IMR-90 (cell line): ENCODE measurements at regions not wholly inside any gene's neighbourhood (a gene's known extent, or its start where the extent isn't known, plus 50 kb on each side); places are given as distances from the start of the nearest gene placed in this dataset.

Experiments used
- ATAC-seq: fragments of 200-7000 bp; cut with Tn5 transposase; 2 replicates; pipeline ENCODE4 v1.9.1; 2020; ENCODE audit warnings: low read depth, mild to moderate bottlenecking, moderate library complexity
- BruUV-seq: library from RNA; stranded (reverse); fragments of 400-500 nt; replicated peaks from 2 replicates; lab custom pipeline; 2021; lab: Mats Ljungman, UMichigan
- CTCF ChIA-PET: fragments of 300-600 bp; formaldehyde crosslinking; extraction: SDS; loops from one replicate; lab custom pipeline; 2021; ENCODE audit warnings: antibody characterized with exemption; lab: Yijun Ruan, JAX
- POLR2A ChIA-PET: fragments of 300-600 bp; sonication (Branson Sonifier 250); formaldehyde crosslinking; loops from one replicate; lab custom pipeline; 2022; ENCODE audit warnings: antibody characterized with exemption; ENCODE audit not compliant: unreplicated experiment; lab: Charles Lee
- DNase-seq: peaks from one replicate; pipeline ENCODE4 v3.0.0; 2013
- H2AFZ ChIP-seq: replicated peaks from 2 replicates; pipeline ENCODE3; 2013; ENCODE audit warnings: low read length, mild to moderate bottlenecking; ENCODE audit not compliant: poor library complexity
- H2AK5ac ChIP-seq: 2 replicates; pipeline ENCODE4 v1.6.1; 2013; ENCODE audit warnings: low read depth, low read length, inconsistent platforms
- H2AK9ac ChIP-seq: replicated peaks from 2 replicates; pipeline ENCODE3; 2013; ENCODE audit warnings: mild to moderate bottlenecking, low read depth, low read length, moderate library complexity; ENCODE audit not compliant: poor library complexity
- H2BK120ac ChIP-seq: 2 replicates; pipeline ENCODE4 v1.6.1; 2013; ENCODE audit warnings: low read depth, low read length, inconsistent platforms
- H2BK15ac ChIP-seq: 3 replicates; pipeline ENCODE4 v1.6.1; 2013; ENCODE audit warnings: low read depth, low read length, inconsistent platforms
- H2BK20ac ChIP-seq: 2 replicates; pipeline ENCODE4 v1.6.1; 2013; ENCODE audit warnings: low read depth, mild to moderate bottlenecking, inconsistent platforms, low read length, moderate library complexity
- H2BK5ac ChIP-seq: 2 replicates; pipeline ENCODE4 v1.6.1; 2013; ENCODE audit warnings: mild to moderate bottlenecking, low read depth, low read length, inconsistent platforms; ENCODE audit not compliant: poor library complexity, severe bottlenecking
- H3K14ac ChIP-seq: replicated peaks from 2 replicates; pipeline ENCODE4 v1.6.1; 2013; ENCODE audit warnings: low read depth, low read length, inconsistent platforms
- H3K18ac ChIP-seq: 2 replicates; pipeline ENCODE4 v1.6.1; 2013; ENCODE audit warnings: low read depth, low read length, control low read depth
- H3K23ac ChIP-seq: 2 replicates; pipeline ENCODE4 v1.6.1; 2013; ENCODE audit warnings: low read depth, low read length, inconsistent platforms
- H3K27ac ChIP-seq: 2 replicates; pipeline ENCODE4 v1.5.1; 2013; ENCODE audit warnings: mild to moderate bottlenecking, control low read depth, low read length; ENCODE audit not compliant: insufficient read depth
- H3K27me3 ChIP-seq: 2 replicates; pipeline ENCODE4 v1.6.1; 2013; ENCODE audit warnings: low read length; ENCODE audit not compliant: control insufficient read depth, insufficient read depth
- H3K36me3 ChIP-seq: 2 replicates; pipeline ENCODE4 v1.6.1; 2013; ENCODE audit warnings: low read length, mixed read lengths; ENCODE audit not compliant: control insufficient read depth, insufficient read depth
- H3K4ac ChIP-seq: 2 replicates; pipeline ENCODE4 v1.6.1; 2013; ENCODE audit warnings: low read depth, low read length, inconsistent platforms
- H3K4me1 ChIP-seq: 2 replicates; pipeline ENCODE4 v1.6.1; 2013; ENCODE audit warnings: low read length, mixed read lengths; ENCODE audit not compliant: control insufficient read depth, insufficient read depth
- H3K4me2 ChIP-seq: 2 replicates; pipeline ENCODE4 v1.6.1; 2013; ENCODE audit warnings: low read depth, mild to moderate bottlenecking, control low read depth, low read length, moderate library complexity
- H3K4me3 ChIP-seq: 2 replicates; pipeline ENCODE4 v1.5.1; 2013; ENCODE audit warnings: low read depth, mild to moderate bottlenecking, control low read depth, low read length, moderate library complexity; ENCODE audit not compliant: insufficient read depth
- H3K56ac ChIP-seq: 2 replicates; pipeline ENCODE4 v1.6.1; 2013; ENCODE audit warnings: low read length, inconsistent platforms; ENCODE audit not compliant: insufficient read depth; ENCODE audit errors: extremely low read depth
- H3K79me1 ChIP-seq, 2 experiments: 2 replicates each; pipeline ENCODE4 v1.6.1; 2013; ENCODE audit warnings: low read length in 2 of 2, inconsistent platforms in 1 of 2, low read depth in 1 of 2
- H3K9ac ChIP-seq: 2 replicates; pipeline ENCODE4 v1.6.1; 2013; ENCODE audit warnings: low read depth, low read length, control low read depth
- H3K9me1 ChIP-seq: 2 replicates; pipeline ENCODE4 v1.6.1; 2013; ENCODE audit warnings: low read length, inconsistent platforms; ENCODE audit not compliant: insufficient read depth
- H3K9me3 ChIP-seq: 2 replicates; pipeline ENCODE4 v1.6.1; 2013; ENCODE audit warnings: low read length; ENCODE audit not compliant: control insufficient read depth, insufficient read depth
- H4K20me1 ChIP-seq: 2 replicates; pipeline ENCODE4 v1.6.1; 2013; ENCODE audit warnings: low read length, inconsistent platforms; ENCODE audit not compliant: insufficient read depth
- H4K5ac ChIP-seq: 2 replicates; pipeline ENCODE4 v1.6.1; 2013; ENCODE audit warnings: mild to moderate bottlenecking, low read depth, low read length, control low read depth
- H4K8ac ChIP-seq, 2 experiments: 2 replicates each; pipeline ENCODE4 v1.6.1; 2013; ENCODE audit warnings: low read depth in 2 of 2, low read length in 2 of 2, control low read depth in 1 of 2, inconsistent platforms in 1 of 2
- H4K91ac ChIP-seq: 2 replicates; pipeline ENCODE4 v1.6.1; 2013; ENCODE audit warnings: low read depth, low read length, inconsistent platforms; ENCODE audit not compliant: insufficient read depth
- CEBPB ChIP-seq: IDR thresholded peaks from 2 replicates; pipeline ENCODE4 v1.6.1; 2012; ENCODE audit warnings: low read depth, low read length, improper control_type of control experiment
- CTCF ChIP-seq: conservative IDR thresholded peaks from 2 replicates; pipeline ENCODE4 v1.5.1; 2012; ENCODE audit warnings: mild to moderate bottlenecking, low read depth, low read length, improper control_type of control experiment
- FOS ChIP-seq: fragments of 150-350 bp; IDR thresholded peaks from 2 replicates; pipeline ENCODE4 v1.6.1; 2016; ENCODE audit warnings: low read depth, low read length
- MAZ ChIP-seq: IDR thresholded peaks from 2 replicates; pipeline ENCODE4 v1.6.1; 2012; ENCODE audit warnings: low read depth, mild to moderate bottlenecking, low read length, improper control_type of control experiment, moderate library complexity, borderline replicate concordance
- MXI1 ChIP-seq: IDR thresholded peaks from 2 replicates; pipeline ENCODE4 v1.6.1; 2012; ENCODE audit warnings: low read depth, mild to moderate bottlenecking, low read length, moderate library complexity, borderline replicate concordance
- POLR2A ChIP-seq: IDR thresholded peaks from 2 replicates; pipeline ENCODE4 v1.6.1; 2012; ENCODE audit warnings: mild to moderate bottlenecking, low read depth, low read length
- RAD21 ChIP-seq: IDR thresholded peaks from 2 replicates; pipeline ENCODE4 v1.6.1; 2012; ENCODE audit warnings: low read length, improper control_type of control experiment
- RCOR1 ChIP-seq: IDR thresholded peaks from 2 replicates; pipeline ENCODE4 v1.6.1; 2012; ENCODE audit warnings: mild to moderate bottlenecking, low read length, improper control_type of control experiment; ENCODE audit not compliant: insufficient replicate concordance
- RFX5 ChIP-seq: IDR thresholded peaks from 2 replicates; pipeline ENCODE4 v1.8.0; 2012; ENCODE audit warnings: low read depth, mild to moderate bottlenecking, low read length, moderate library complexity
- SMC3 ChIP-seq: fragments of 150-350 bp; IDR thresholded peaks from 2 replicates; pipeline ENCODE4 v1.6.1; 2016; ENCODE audit warnings: low read depth, mild to moderate bottlenecking, antibody characterized with exemption, low read length, moderate library complexity
- USF2 ChIP-seq: fragments of 150-350 bp; IDR thresholded peaks from 2 replicates; pipeline ENCODE4 v1.6.1; 2017; ENCODE audit warnings: mild to moderate bottlenecking, antibody characterized with exemption, low read length, low read depth
- dilution Hi-C: fragments of 300-500 bp; cut with HindIII; formaldehyde crosslinking; loops from one replicate; pipeline ENCODE4 v1.14.3; 2018; ENCODE audit warnings: low sequenced_read_pairs; ENCODE audit not compliant: unreplicated experiment
- in situ Hi-C: fragments of 300-500 bp; cut with MboI; formaldehyde crosslinking; loops from 3 replicates; pipeline ENCODE4 v1.14.3; 2019; ENCODE audit warnings: low sequenced_read_pairs, inconsistent platforms, mixed read lengths
- intact Hi-C: fragments of 100-400 bp; cut with micrococcal nuclease; formaldehyde crosslinking; loops from 2 replicates; pipeline ENCODE4 v1.10.0; 2022

GRCh38 chr4:71938776-71939175 lies 93.0 kb upstream of the NPFFR2 start:
- dilution Hi-C loops (no loop called here), intact Hi-C loops (no loop called here), in situ Hi-C loops (no loop called here)
- ChIA-PET POLR2A (no interaction called here), CTCF (no interaction called here)
- Histone ChIP-seq H2BK120ac (no peak overlapping the region), H4K8ac (no peak overlapping the region), H3K4ac (no peak overlapping the region), H3K9me3 (no peaks in the 10 kb centered on the region), H3K79me1 (no peaks in the 10 kb centered on the region), H4K20me1 (no peaks in the 10 kb centered on the region), H2AK5ac (no peak overlapping the region), H2BK15ac (no peak overlapping the region), H3K23ac (no peak overlapping the region), H3K14ac (no peak overlapping the region), H4K91ac (no peak overlapping the region), H2BK5ac (no peak overlapping the region), H3K27me3 (no peaks in the 10 kb centered on the region), H4K5ac (no peak overlapping the region), H2BK20ac (no peak overlapping the region), H3K36me3 (no peaks in the 10 kb centered on the region), H3K4me1 (no peaks in the 10 kb centered on the region), H3K4me2 (no peak overlapping the region), H3K4me3 (no peak overlapping the region), H3K9ac (no peak overlapping the region), H3K56ac (no peak overlapping the region), H3K27ac (no peak overlapping the region), H3K9me1 (no peaks in the 10 kb centered on the region), H2AK9ac (no peak overlapping the region), H2AFZ (no peak overlapping the region), H3K18ac (no peak overlapping the region)
- TF ChIP-seq SMC3: no peak
- TF ChIP-seq RFX5: no peak
- no peak for TF ChIP-seq RCOR1
- TF ChIP-seq FOS: no peak
- no peak for TF ChIP-seq RAD21
- no peak for TF ChIP-seq USF2
- no peak for TF ChIP-seq CTCF
- TF ChIP-seq MAZ: no peak
- no peak for TF ChIP-seq POLR2A
- TF ChIP-seq CEBPB: no peak
- no peak for TF ChIP-seq MXI1
- DNase-seq (no peak), ATAC-seq (no peak)
- BruUV-seq: no TSS peak
